Natural killer cell (primary cell): ENCODE measurements at regions not wholly inside any gene's neighbourhood (a gene's known extent, or its start where the extent isn't known, plus 50 kb on each side); places are given as distances from the start of the nearest gene placed in this dataset.
A peak's percentile ranks its signal among the peaks of the same experiment; 100 is the strongest.

ENCODE experiments used
- ATAC-seq, 3 donors: fragments of 150-1000 bp in 2 of 3; fragments of 200-7000 bp in 1 of 3; cut with Tn5 transposase; 1 replicate in 1 of 3; 2 replicates in 2 of 3; pipeline ENCODE4 v1.10.0; 2021; ENCODE audit warnings: mild to moderate bottlenecking in 2 of 3, moderate library complexity in 2 of 3
- DNase-seq, 2 donors: peaks; one replicate each; pipeline versions ENCODE4 v3.0.0 to v3.0.0-alpha.2; 2013 to 2021; ENCODE audit warnings: mixed read lengths in 1 of 2
- H3K27ac ChIP-seq: one replicate; pipeline ENCODE4 v1.5.1; 2013; ENCODE audit warnings: mild to moderate bottlenecking, low read length
- H3K27me3 ChIP-seq: one replicate; pipeline ENCODE4 v1.6.1; 2013; ENCODE audit warnings: low read length; ENCODE audit not compliant: control insufficient read depth, insufficient read depth
- H3K36me3 ChIP-seq: one replicate; pipeline ENCODE4 v1.6.1; 2013; ENCODE audit warnings: low read length; ENCODE audit not compliant: control insufficient read depth, insufficient read depth
- H3K4me1 ChIP-seq: one replicate; pipeline ENCODE4 v1.6.1; 2013; ENCODE audit warnings: low read length; ENCODE audit not compliant: control insufficient read depth, insufficient read depth
- H3K4me3 ChIP-seq: one replicate; pipeline ENCODE4 v1.5.1; 2013; ENCODE audit warnings: low read length
- H3K9me3 ChIP-seq: one replicate; pipeline ENCODE4 v1.6.1; 2013; ENCODE audit warnings: low read length; ENCODE audit not compliant: control insufficient read depth, insufficient read depth
- H3K27ac Mint-ChIP-seq, 2 donors: one replicate each; pipeline ENCODE4 v1.8.0; 2022; ENCODE audit warnings: mild to moderate bottlenecking in 2 of 2, mixed read lengths in 2 of 2, moderate library complexity in 1 of 2
- H3K27me3 Mint-ChIP-seq, 2 donors: one replicate each; pipeline ENCODE4 v1.8.0; 2022; ENCODE audit warnings: low read depth in 2 of 2, mixed read lengths in 2 of 2
- H3K36me3 Mint-ChIP-seq: one replicate; pipeline ENCODE4 v1.8.0; 2022; ENCODE audit warnings: mixed read lengths
- H3K4me1 Mint-ChIP-seq, 2 donors: one replicate each; pipeline ENCODE4 v1.8.0; 2022; ENCODE audit warnings: mixed read lengths in 2 of 2
- H3K4me3 Mint-ChIP-seq: one replicate; pipeline ENCODE4 v1.8.0; 2022; ENCODE audit warnings: mild to moderate bottlenecking, moderate library complexity, mixed read lengths
- H3K9me3 Mint-ChIP-seq, 2 donors: one replicate each; pipeline ENCODE4 v1.8.0; 2022; ENCODE audit warnings: mixed read lengths in 2 of 2
- CTCF ChIP-seq: fragments of 200-600 bp; IDR thresholded peaks from one replicate; pipeline ENCODE4 v1.8.0; 2022; ENCODE audit warnings: antibody characterized with exemption
- WGBS: methylation state at CpG from one replicate; pipeline ENCODE4 v1.1.7; 2013; ENCODE audit warnings: missing lambda C conversion rate; ENCODE audit not compliant: insufficient coverage; 5-methylcytosine and 5-hydroxymethylcytosine counted together
- intact Hi-C: fragments of 100-400 bp; cut with micrococcal nuclease; formaldehyde crosslinking; loops from one replicate; pipeline ENCODE4 v1.14.2; 2022

GRCh38 chr6:141472162-141472928, 660.4 kb upstream of the GJE1 start:
- no peak for ATAC-seq
- 73% methylated on average over 2 of the region's 2 CpGs for WGBS
- TF ChIP-seq CTCF, result no peak

GRCh38 chr6:141470810-141471209, 661.9 kb upstream of the GJE1 start:
- Mint-ChIP-seq H3K4me3 (no peak overlapping the region), H3K9me3 (no peaks in the 10 kb centered on the region), H3K36me3 (no peaks in the 10 kb centered on the region), H3K4me1 (peaks cover 8 to 13% of the 10 kb centered on the region in 2 donors), H3K27ac (no peak overlapping the region), H3K27me3 (no peaks in the 10 kb centered on the region)
- ATAC-seq, result no peak
- DNase-seq, result no peak
- Histone ChIP-seq H3K27me3 (no peaks in the 10 kb centered on the region), H3K9me3 (no peaks in the 10 kb centered on the region), H3K36me3 (no peaks in the 10 kb centered on the region), H3K4me3 (no peak overlapping the region), H3K27ac (no peak overlapping the region), H3K4me1 (no peaks in the 10 kb centered on the region)
- intact Hi-C loops, result no loop called here
- no peak for TF ChIP-seq CTCF
- 94% methylated on average over 2 of the region's 2 CpGs for WGBS

More at GRCh38 chr6:141472162-141472928, 660.4 kb upstream of the GJE1 start:
- no peaks in the 10 kb centered on the region for H3K27me3 ChIP-seq
- no peaks in the 10 kb centered on the region for H3K9me3 ChIP-seq
- no peak for DNase-seq
- no peaks in the 10 kb centered on the region for H3K9me3 Mint-ChIP-seq
- intact Hi-C loops, result no loop called here
- H3K27ac Mint-ChIP-seq, result no peak overlapping the region
- H3K27me3 Mint-ChIP-seq, result no peaks in the 10 kb centered on the region
- H3K4me3 ChIP-seq, result no peak overlapping the region
- H3K36me3 Mint-ChIP-seq, result no peaks in the 10 kb centered on the region
- H3K27ac ChIP-seq, result no peak overlapping the region
- no peak overlapping the region for H3K4me3 Mint-ChIP-seq
- no peaks in the 10 kb centered on the region for H3K36me3 ChIP-seq
- no peaks in the 10 kb centered on the region for H3K4me1 ChIP-seq
- H3K4me1 Mint-ChIP-seq, result peaks cover 7 to 9% of the 10 kb centered on the region in 2 donors

GRCh38 chr6:141467881-141468280, 664.8 kb upstream of the GJE1 start:
- peak in 2 of 3 donors; percentile 53 to 77 for ATAC-seq
- Mint-ChIP-seq H3K4me1 (peaks cover 8 to 13% of the 10 kb centered on the region in 2 donors), H3K36me3 (no peaks in the 10 kb centered on the region), H3K27me3 (no peaks in the 10 kb centered on the region), H3K9me3 (no peaks in the 10 kb centered on the region), H3K4me3 (no peak overlapping the region), H3K27ac (no peak overlapping the region)
- TF ChIP-seq CTCF, result no peak
- H3K27me3 ChIP-seq, result no peaks in the 10 kb centered on the region
- no peaks in the 10 kb centered on the region for H3K36me3 ChIP-seq
- H3K4me3 ChIP-seq, result no peak overlapping the region
- peak in 1 of 2 donors; percentile 8 for DNase-seq
- H3K27ac ChIP-seq, result no peak overlapping the region
- intact Hi-C loops, result loop anchor here (10.0 kb wide), 1 partner anchor 97 kb away; no protein-coding TSS in a partner anchor
- H3K9me3 ChIP-seq, result no peaks in the 10 kb centered on the region
- H3K4me1 ChIP-seq, result no peaks in the 10 kb centered on the region

GRCh38 chr6:141467041-141467440, 665.7 kb upstream of the GJE1 start:
- Mint-ChIP-seq H3K9me3 (no peaks in the 10 kb centered on the region), H3K27ac (no peak overlapping the region), H3K4me1 (peaks cover 8 to 13% of the 10 kb centered on the region in 2 donors), H3K4me3 (no peak overlapping the region), H3K36me3 (no peaks in the 10 kb centered on the region), H3K27me3 (no peaks in the 10 kb centered on the region)
- TF ChIP-seq CTCF, result no peak
- Histone ChIP-seq H3K36me3 (no peaks in the 10 kb centered on the region), H3K4me3 (no peak overlapping the region), H3K27ac (no peak overlapping the region), H3K9me3 (no peaks in the 10 kb centered on the region), H3K4me1 (no peaks in the 10 kb centered on the region), H3K27me3 (no peaks in the 10 kb centered on the region)
- intact Hi-C loops, result loop anchor here (10.0 kb wide), 1 partner anchor 98 kb away; no protein-coding TSS in a partner anchor
- DNase-seq, result no peak
- WGBS, result 88% methylated on average over 1 of the region's 1 CpG
- no peak for ATAC-seq
